Stimulated activated CD8-positive, alpha-beta memory T cell treated with anti-CD3 and anti-CD28 coated beads, Interleukin-15, amount 100 ng/mL, for 4 hours (primary cell): ENCODE measurements at regions not wholly inside any gene's neighbourhood (a gene's known extent, or its start where the extent isn't known, plus 50 kb on each side); places are given as distances from the start of the nearest gene placed in this dataset.

ENCODE experiments used
- DNase-seq, 2 donors: peaks; one replicate each; pipeline ENCODE4 v3.0.0-alpha.2; 2020; ENCODE audit warnings: low read depth in 2 of 2

GRCh38 chr1:200253774-200254495 lies 155.9 kb downstream of the ZNF281 start:
- no peak for DNase-seq

- no peak for DNase-seq
Measured at GRCh38 chr1:200252531-200252930, 157.3 kb downstream of the ZNF281 start.

- no peak for DNase-seq
Measured at GRCh38 chr1:200250469-200250868, 159.4 kb downstream of the ZNF281 start.

- DNase-seq, result no peak
Measured at GRCh38 chr1:200248541-200248940, 161.3 kb downstream of the ZNF281 start.

- DNase-seq, result no peak
Measured at GRCh38 chr1:200247518-200247917, 162.3 kb downstream of the ZNF281 start.

GRCh38 chr1:200245473-200245872 lies 164.4 kb downstream of the ZNF281 start:
- DNase-seq, result no peak

GRCh38 chr1:200243042-200243437 lies 166.8 kb downstream of the ZNF281 start:
- no peak for DNase-seq

- DNase-seq, result no peak
Measured at GRCh38 chr1:200242110-200243041, 167.5 kb downstream of the ZNF281 start.

- no peak for DNase-seq
Measured at GRCh38 chr1:200240656-200241055, 169.2 kb downstream of the ZNF281 start.

- no peak for DNase-seq
Measured at GRCh38 chr1:200238311-200238710, 171.5 kb downstream of the ZNF281 start.

GRCh38 chr1:200237066-200237465 lies 172.8 kb downstream of the ZNF281 start:
- no peak for DNase-seq

- DNase-seq, result no peak
Measured at GRCh38 chr1:200234938-200235337, 174.9 kb downstream of the ZNF281 start.

- no peak for DNase-seq
Measured at GRCh38 chr1:200233393-200233792, 176.4 kb downstream of the ZNF281 start.

GRCh38 chr1:200231787-200232231 lies 178.0 kb downstream of the ZNF281 start:
- no peak for DNase-seq

GRCh38 chr1:200230671-200231070 lies 179.2 kb downstream of the ZNF281 start:
- no peak for DNase-seq

- DNase-seq, result no peak
Measured at GRCh38 chr1:200228486-200228885, 181.3 kb downstream of the ZNF281 start.

GRCh38 chr1:200228081-200228480 lies 181.8 kb downstream of the ZNF281 start:
- no peak for DNase-seq
